ENCODE measurements at regions not wholly inside any gene's neighbourhood (a gene's known extent, or its start where the extent isn't known, plus 50 kb on each side); places are given as distances from the start of the nearest gene placed in this dataset.

- TF ChIP-seq EZH2 (optimal IDR thresholded peaks at IDR 0.05; ENCODE audit: low read depth, low read length), result no peak
- no peak for TF ChIP-seq CTCF (IDR thresholded peaks at IDR 0.05; ENCODE audit: low read length)
These were observed 286.5 kb upstream of the RTL1 start for GRCh38 chr14:101189962-101190560.

Measured in MM.1S (cell line).